Vagina (tissue), 2 donors: ENCODE measurements at regions not wholly inside any gene's neighbourhood (a gene's known extent, or its start where the extent isn't known, plus 50 kb on each side); places are given as distances from the start of the nearest gene placed in this dataset.

Experiments used
- DNase-seq, 2 donors: peaks; one replicate each; pipeline ENCODE4 v3.0.0-alpha.2; 2017; ENCODE audit errors: extremely low spot score in 2 of 2
- H3K27ac ChIP-seq: fragments of 200-600 bp; sonication (generic); one replicate; pipeline ENCODE4 v1.5.1; 2019
- H3K27me3 ChIP-seq: fragments of 200-600 bp; sonication (generic); one replicate; pipeline ENCODE4 v1.5.1; 2019
- H3K36me3 ChIP-seq, 2 donors: fragments of 200-600 bp; sonication (generic); one replicate each; pipeline ENCODE4 v1.5.1; 2017 to 2019
- H3K4me1 ChIP-seq: fragments of 200-600 bp; sonication (generic); one replicate; pipeline ENCODE4 v1.5.1; 2019
- H3K4me3 ChIP-seq, 2 donors: fragments of 200-600 bp; sonication (generic); 1 replicate in 1 of 2; 2 replicates in 1 of 2; pipeline ENCODE4 v1.5.1; 2016 to 2019
- H3K9me3 ChIP-seq: fragments of 200-600 bp; sonication (generic); one replicate; pipeline ENCODE4 v1.5.1; 2019
- CTCF ChIP-seq, 3 experiments: fragments of 450-650 bp in 2 of 3; fragments of 200-600 bp in 1 of 3; sonication (generic) in 1 of 3; IDR thresholded peaks; one replicate each; pipeline ENCODE4 v1.5.1; 2017 to 2019; ENCODE audit warnings: antibody characterized with exemption in 3 of 3, mild to moderate bottlenecking in 2 of 3, moderate library complexity in 2 of 3
- POLR2A ChIP-seq, 2 donors: fragments of 450-650 bp; IDR thresholded peaks; one replicate each; pipeline ENCODE4 v1.6.1; 2017; ENCODE audit warnings: antibody characterized with exemption in 2 of 2, mild to moderate bottlenecking in 2 of 2, moderate library complexity in 2 of 2
- POLR2AphosphoS5 ChIP-seq, 2 donors: sonication (generic); formaldehyde crosslinking; IDR thresholded peaks; one replicate each; pipeline ENCODE4 v1.9.0; 2017; ENCODE audit warnings: antibody characterized with exemption in 2 of 2, mild to moderate bottlenecking in 2 of 2, low read depth in 1 of 2; ENCODE audit not compliant: insufficient read depth in 1 of 2
- intact Hi-C: fragments of 100-400 bp; cut with DNase I; formaldehyde crosslinking; loops from one replicate; pipeline ENCODE4 v1.15.1; 2023

GRCh38 chr5:57834829-57835608, 352.4 kb upstream of the ACTBL2 start:
- Histone ChIP-seq H3K9me3 (no peaks in the 10 kb centered on the region), H3K4me1 (peaks cover 20% of the 10 kb centered on the region), H3K27ac (no peak overlapping the region), H3K27me3 (no peaks in the 10 kb centered on the region), H3K36me3 (no peaks in the 10 kb centered on the region), H3K4me3 (no peak overlapping the region)
- intact Hi-C loops = no loop called here
- DNase-seq = no peak
- TF ChIP-seq POLR2AphosphoS5 (IDR thresholded peaks at IDR 0.05; ENCODE audit: insufficient read depth in 1 of 2, low read depth in 1 of 2) = no peak
- TF ChIP-seq POLR2A (IDR thresholded peaks at IDR 0.05) = no peak
- no peak for TF ChIP-seq CTCF (IDR thresholded peaks at IDR 0.05)

GRCh38 chr5:57833489-57833888, 350.9 kb upstream of the ACTBL2 start:
- intact Hi-C loops = no loop called here
- Histone ChIP-seq H3K4me1 (peaks cover 13% of the 10 kb centered on the region), H3K27ac (no peak overlapping the region), H3K4me3 (no peak overlapping the region), H3K36me3 (no peaks in the 10 kb centered on the region), H3K27me3 (no peaks in the 10 kb centered on the region), H3K9me3 (no peaks in the 10 kb centered on the region)
- no peak for TF ChIP-seq POLR2A (IDR thresholded peaks at IDR 0.05)
- no peak for TF ChIP-seq POLR2AphosphoS5 (IDR thresholded peaks at IDR 0.05; ENCODE audit: insufficient read depth in 1 of 2, low read depth in 1 of 2)
- no peak for TF ChIP-seq CTCF (IDR thresholded peaks at IDR 0.05)
- DNase-seq = no peak

- no peaks in the 10 kb centered on the region for H3K27me3 ChIP-seq
- H3K36me3 ChIP-seq = no peaks in the 10 kb centered on the region
- intact Hi-C loops = no loop called here
- H3K4me1 ChIP-seq = peaks cover 13% of the 10 kb centered on the region
- TF ChIP-seq POLR2AphosphoS5 (IDR thresholded peaks at IDR 0.05; ENCODE audit: insufficient read depth in 1 of 2, low read depth in 1 of 2) (no peak), CTCF (IDR thresholded peaks at IDR 0.05) (no peak), POLR2A (IDR thresholded peaks at IDR 0.05) (no peak)
- H3K9me3 ChIP-seq = no peaks in the 10 kb centered on the region
- no peak overlapping the region for H3K27ac ChIP-seq
- no peak for DNase-seq
- H3K4me3 ChIP-seq = no peak overlapping the region
These were observed 350.3 kb upstream of the ACTBL2 start for GRCh38 chr5:57832875-57833274.

DNA sequence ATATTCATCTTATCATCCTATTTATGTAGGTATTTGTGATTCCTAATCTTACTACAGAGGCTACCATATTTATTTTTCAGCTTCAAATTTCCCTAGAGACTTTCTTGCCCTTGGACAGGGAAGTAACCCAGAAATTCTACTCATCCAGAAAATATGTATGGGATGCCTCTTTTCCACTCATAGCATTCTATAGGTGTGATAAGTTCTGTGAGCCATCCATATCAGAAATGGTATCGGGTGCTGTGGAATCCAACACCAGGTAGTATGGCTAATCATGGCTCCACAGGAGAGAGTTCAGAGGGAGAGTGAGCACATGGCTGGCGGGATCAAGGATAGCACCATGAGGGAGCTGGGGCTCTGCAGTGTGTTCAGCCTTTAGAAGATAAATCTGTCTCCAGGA, 349.3 kb upstream of the ACTBL2 start:
- H3K4me3 ChIP-seq = no peak overlapping the region
- intact Hi-C loops = no loop called here
- TF ChIP-seq POLR2A (IDR thresholded peaks at IDR 0.05) (no peak), CTCF (IDR thresholded peaks at IDR 0.05) (no peak), POLR2AphosphoS5 (IDR thresholded peaks at IDR 0.05; ENCODE audit: insufficient read depth in 1 of 2, low read depth in 1 of 2) (no peak)

DNA sequence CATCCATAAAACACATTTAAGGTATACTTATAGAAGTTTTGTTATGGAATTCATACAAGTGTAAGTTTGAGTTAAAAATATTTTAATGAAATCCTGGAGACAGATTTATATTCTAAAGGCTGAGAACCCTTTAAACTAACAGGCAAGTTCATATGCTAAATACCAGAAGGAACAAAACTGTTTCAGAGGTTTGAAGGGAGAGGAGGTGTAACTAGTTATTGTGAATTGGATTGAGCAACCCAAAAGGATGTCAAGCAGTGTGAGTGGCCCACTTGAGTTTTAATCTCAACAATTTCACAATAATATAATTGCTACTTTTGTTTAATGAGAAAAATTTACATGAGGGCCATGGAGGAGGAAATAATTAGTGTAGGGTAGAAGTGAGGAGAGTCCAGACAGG, 348.5 kb upstream of the ACTBL2 start:
- Histone ChIP-seq H3K36me3 (no peaks in the 10 kb centered on the region), H3K9me3 (no peaks in the 10 kb centered on the region), H3K4me3 (no peak overlapping the region), H3K27ac (no peak overlapping the region), H3K27me3 (no peaks in the 10 kb centered on the region), H3K4me1 (peaks cover 13% of the 10 kb centered on the region)
- intact Hi-C loops = no loop called here
- TF ChIP-seq CTCF (IDR thresholded peaks at IDR 0.05) (no peak), POLR2AphosphoS5 (IDR thresholded peaks at IDR 0.05; ENCODE audit: insufficient read depth in 1 of 2, low read depth in 1 of 2) (no peak), POLR2A (IDR thresholded peaks at IDR 0.05) (no peak)
- no peak for DNase-seq

More for the DNA sequence above, 349.3 kb upstream of the ACTBL2 start:
- Histone ChIP-seq H3K36me3 (no peaks in the 10 kb centered on the region), H3K27me3 (no peaks in the 10 kb centered on the region), H3K27ac (no peak overlapping the region), H3K4me1 (peaks cover 13% of the 10 kb centered on the region), H3K9me3 (no peaks in the 10 kb centered on the region)
- DNase-seq = no peak
